22Rv1 (cell line): ENCODE measurements at regions not wholly inside any gene's neighbourhood (a gene's known extent, or its start where the extent isn't known, plus 50 kb on each side); places are given as distances from the start of the nearest gene placed in this dataset.

ENCODE experiments used
- CTCF ChIP-seq: fragments of 450-650 bp; IDR thresholded peaks from 2 replicates; pipeline ENCODE4 v1.5.1; 2017; ENCODE audit warnings: mild to moderate bottlenecking
- ZFX ChIP-seq: fragments of 450-650 bp; IDR thresholded peaks from 2 replicates; pipeline ENCODE4 v1.6.1; 2017; ENCODE audit warnings: antibody characterized with exemption, borderline replicate concordance

DNA sequence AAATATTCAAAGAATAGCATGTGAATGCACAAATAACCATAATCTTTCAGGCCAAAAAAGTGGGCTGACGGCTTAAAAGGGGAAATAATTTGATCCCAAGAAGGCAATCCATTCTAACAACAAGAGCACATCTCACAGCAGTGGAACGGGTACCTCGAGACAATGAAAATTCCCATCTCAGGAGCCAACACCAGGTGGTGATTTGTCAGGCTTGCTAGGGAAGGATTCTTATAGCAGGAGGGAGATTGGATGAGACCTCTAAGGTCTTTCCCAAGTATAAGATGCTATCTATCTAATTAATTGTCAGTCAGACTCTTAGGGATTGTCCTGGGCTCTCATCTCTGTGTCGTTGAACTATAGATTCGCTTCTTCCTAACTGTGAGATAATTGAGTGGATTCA lies 284.0 kb downstream of the ETS1 start:
- TF ChIP-seq ZFX (no peak), CTCF (no peak)
